Liver (tissue), 8 donors: ENCODE measurements at regions not wholly inside any gene's neighbourhood (a gene's known extent, or its start where the extent isn't known, plus 50 kb on each side); places are given as distances from the start of the nearest gene placed in this dataset.

Experiments
- DNase-seq: peaks from one replicate; pipeline ENCODE4 v3.0.0-alpha.2; 2017; ENCODE audit warnings: low spot score
- H3K27ac ChIP-seq, 2 donors: one replicate each; pipeline ENCODE4 v1.7.0; 2013; ENCODE audit warnings: inconsistent platforms in 2 of 2, low read length in 2 of 2, control low read depth in 1 of 2, low read depth in 1 of 2, mild to moderate bottlenecking in 1 of 2
- H3K27me3 ChIP-seq, 4 donors: one replicate each; pipeline versions ENCODE4 v1.6.1 to v1.7.0; 2013; ENCODE audit warnings: low read length in 3 of 4, inconsistent platforms in 1 of 4, mild to moderate bottlenecking in 1 of 4, moderate library complexity in 1 of 4; ENCODE audit not compliant: control insufficient read depth in 4 of 4, insufficient read depth in 4 of 4
- H3K36me3 ChIP-seq, 4 donors: one replicate each; pipeline versions ENCODE4 v1.6.1 to v1.7.0; 2013; ENCODE audit warnings: low read length in 3 of 4, mild to moderate bottlenecking in 3 of 4, low read depth in 1 of 4, moderate library complexity in 1 of 4; ENCODE audit not compliant: control insufficient read depth in 4 of 4, insufficient read depth in 3 of 4
- H3K4me1 ChIP-seq, 4 donors: one replicate each; pipeline versions ENCODE4 v1.6.1 to v1.7.0; 2013; ENCODE audit warnings: low read length in 3 of 4, mild to moderate bottlenecking in 3 of 4, moderate library complexity in 1 of 4; ENCODE audit not compliant: control insufficient read depth in 4 of 4, insufficient read depth in 4 of 4
- H3K4me3 ChIP-seq, 3 donors: one replicate each; pipeline versions ENCODE4 v1.6.1 to v1.7.0; 2013; ENCODE audit warnings: low read length in 3 of 3, control low read depth in 1 of 3, low read depth in 1 of 3, mild to moderate bottlenecking in 1 of 3
- H3K9ac ChIP-seq, 2 donors: one replicate each; pipeline ENCODE4 v1.7.0; 2013; ENCODE audit warnings: low read length in 2 of 2, mild to moderate bottlenecking in 2 of 2, moderate library complexity in 2 of 2, control low read depth in 1 of 2, low read depth in 1 of 2
- H3K9me3 ChIP-seq, 4 donors: one replicate each; pipeline versions ENCODE4 v1.6.1 to v1.7.0; 2013; ENCODE audit warnings: low read length in 3 of 4; ENCODE audit not compliant: control insufficient read depth in 4 of 4
- ATF3 ChIP-seq: IDR thresholded peaks from 2 replicates; pipeline ENCODE4 v1.6.1; 2016; ENCODE audit warnings: antibody characterized with exemption
- CTCF ChIP-seq: fragments of 150-350 bp; IDR thresholded peaks from 2 replicates; pipeline ENCODE4 v1.5.1; 2017; ENCODE audit warnings: improper control_type of control experiment, low read depth, low read length; ENCODE audit not compliant: missing input control
- EGR1 ChIP-seq, 2 donors: IDR thresholded peaks; 2 replicates each; pipeline ENCODE4 v1.6.1; 2016 to 2018; ENCODE audit warnings: antibody characterized with exemption in 2 of 2, low read depth in 2 of 2
- FOXA2 ChIP-seq: IDR thresholded peaks from 2 replicates; pipeline ENCODE4 v1.6.1; 2016; ENCODE audit warnings: antibody characterized with exemption
- GABPA ChIP-seq, 2 donors: IDR thresholded peaks in 1 of 2; conservative IDR thresholded peaks in 1 of 2; 2 replicates each; pipeline ENCODE4 v1.6.1; 2016; ENCODE audit warnings: antibody characterized with exemption in 2 of 2, mild to moderate bottlenecking in 1 of 2, moderate library complexity in 1 of 2
- HNF4A ChIP-seq, 2 donors: conservative IDR thresholded peaks; 2 replicates each; pipeline ENCODE4 v1.6.1; 2016; ENCODE audit warnings: antibody characterized with exemption in 2 of 2, mild to moderate bottlenecking in 2 of 2
- HNF4G ChIP-seq: IDR thresholded peaks from 2 replicates; pipeline ENCODE4 v1.6.1; 2016; ENCODE audit warnings: antibody characterized with exemption
- JUND ChIP-seq, 2 donors: IDR thresholded peaks; 2 replicates each; pipeline ENCODE4 v1.6.1; 2016; ENCODE audit warnings: antibody characterized with exemption in 2 of 2
- MAX ChIP-seq: IDR thresholded peaks from 2 replicates; pipeline ENCODE4 v1.6.1; 2016; ENCODE audit warnings: antibody characterized with exemption
- NR2F2 ChIP-seq: IDR thresholded peaks from 2 replicates; pipeline ENCODE4 v1.6.1; 2016; ENCODE audit warnings: antibody characterized with exemption
- RAD21 ChIP-seq, 2 donors: IDR thresholded peaks; 2 replicates each; pipeline ENCODE4 v1.6.1; 2016; ENCODE audit warnings: antibody characterized with exemption in 2 of 2, mild to moderate bottlenecking in 2 of 2
- REST ChIP-seq: IDR thresholded peaks from 2 replicates; pipeline ENCODE4 v1.6.1; 2016; ENCODE audit warnings: antibody characterized with exemption, mild to moderate bottlenecking
- RXRA ChIP-seq, 2 donors: IDR thresholded peaks; 2 replicates each; pipeline ENCODE4 v1.6.1; 2017 to 2018; ENCODE audit warnings: antibody characterized with exemption in 2 of 2, mild to moderate bottlenecking in 1 of 2
- SP1 ChIP-seq: IDR thresholded peaks from 2 replicates; pipeline ENCODE4 v1.6.1; 2018; ENCODE audit warnings: antibody characterized with exemption, mild to moderate bottlenecking
- TAF1 ChIP-seq: conservative IDR thresholded peaks from 2 replicates; pipeline ENCODE4 v1.6.1; 2016; ENCODE audit warnings: antibody characterized with exemption, mild to moderate bottlenecking
- YY1 ChIP-seq: IDR thresholded peaks from 2 replicates; pipeline ENCODE4 v1.6.1; 2016; ENCODE audit warnings: antibody characterized with exemption, mild to moderate bottlenecking
- ZBTB33 ChIP-seq: IDR thresholded peaks from 2 replicates; pipeline ENCODE4 v1.6.1; 2016; ENCODE audit warnings: antibody characterized with exemption
- WGBS: extraction: QIAGEN DNeasy Blood & Tissue Kit; methylation state at CpG from one replicate; pipeline ENCODE4 v1.1.7; 2013; 5-methylcytosine and 5-hydroxymethylcytosine counted together
- donor health status: healthy.
- donor health status: healthy.
- donor health status: healthy.
- donor health status: healthy.
- donor health status: healthy.

- no peak overlapping the region for H3K27ac ChIP-seq
- no peaks in the 10 kb centered on the region for H3K36me3 ChIP-seq
- H3K4me1 ChIP-seq, result no peaks in the 10 kb centered on the region
Measured at GRCh38 chr6:15108383-15108715, 137.5 kb upstream of the JARID2 start.

GRCh38 chr6:15109338-15110090, 136.4 kb upstream of the JARID2 start:
- Histone ChIP-seq H3K27me3 (no peaks in the 10 kb centered on the region), H3K36me3 (no peaks in the 10 kb centered on the region), H3K27ac (no peak overlapping the region), H3K9ac (no peak overlapping the region), H3K4me3 (no peak overlapping the region), H3K9me3 (peaks cover 0 to 1% (median 0%) of the 10 kb centered on the region in 4 donors), H3K4me1 (no peaks in the 10 kb centered on the region)
- no peak for DNase-seq
- WGBS, result 86% methylated on average over 12 of the region's 12 CpGs
- TF ChIP-seq YY1, result no peak
- TF ChIP-seq SP1, result no peak
- no peak for TF ChIP-seq JUND (IDR thresholded peaks at IDR 0.05)
- TF ChIP-seq RXRA (IDR thresholded peaks at IDR 0.05), result no peak
- TF ChIP-seq NR2F2, result no peak
- no peak for TF ChIP-seq RAD21 (IDR thresholded peaks at IDR 0.05)
- TF ChIP-seq EGR1 (IDR thresholded peaks at IDR 0.05; ENCODE audit: low read depth in 2 of 2), result no peak
- TF ChIP-seq REST, result no peak
- no peak for TF ChIP-seq HNF4G
- no peak for TF ChIP-seq MAX

More at GRCh38 chr6:15108383-15108715, 137.5 kb upstream of the JARID2 start:
- Histone ChIP-seq H3K9me3 (peaks cover 0 to 1% (median 0%) of the 10 kb centered on the region in 4 donors), H3K9ac (no peak overlapping the region), H3K27me3 (no peaks in the 10 kb centered on the region), H3K4me3 (no peak overlapping the region)
- DNase-seq, result no peak
- WGBS, result over 99% methylated on average over 2 of the region's 2 CpGs
- TF ChIP-seq MAX (no peak), TAF1 (no peak), RAD21 (IDR thresholded peaks at IDR 0.05) (no peak), NR2F2 (no peak)

GRCh38 chr6:15110726-15111354, 135.0 kb upstream of the JARID2 start:
- WGBS, result 82% methylated on average over 1 of the region's 1 CpG
- no peak overlapping the region for H3K9ac ChIP-seq
- H3K27ac ChIP-seq, result no peak overlapping the region
- no peak overlapping the region for H3K4me3 ChIP-seq
- DNase-seq, result no peak
- H3K9me3 ChIP-seq, result peaks cover 0 to 1% (median 0%) of the 10 kb centered on the region in 4 donors
- H3K4me1 ChIP-seq, result no peaks in the 10 kb centered on the region
- H3K27me3 ChIP-seq, result no peaks in the 10 kb centered on the region
- no peaks in the 10 kb centered on the region for H3K36me3 ChIP-seq
- TF ChIP-seq EGR1 (IDR thresholded peaks at IDR 0.05; ENCODE audit: low read depth in 2 of 2) (no peak), NR2F2 (no peak), JUND (IDR thresholded peaks at IDR 0.05) (no peak), GABPA (IDR thresholded peaks at IDR 0.05 in 1 of 2, conservative IDR thresholded peaks at IDR 0.05 in 1 of 2) (no peak), MAX (no peak), RXRA (IDR thresholded peaks at IDR 0.05) (no peak), FOXA2 (no peak), TAF1 (no peak), RAD21 (IDR thresholded peaks at IDR 0.05) (no peak), SP1 (no peak), CTCF (no peak), HNF4G (no peak), YY1 (no peak), HNF4A (conservative IDR thresholded peaks at IDR 0.05) (no peak), ATF3 (no peak), ZBTB33 (no peak)
